Pons (tissue), 1 donor: ENCODE measurements at regions not wholly inside any gene's neighbourhood (a gene's known extent, or its start where the extent isn't known, plus 50 kb on each side); places are given as distances from the start of the nearest gene placed in this dataset.
"Not testable (repeated sequence)": the region's sequence is repeated elsewhere in the genome, so short reads cannot be mapped to it uniquely, and the experiment has no call there.

Source experiments
- DNase-seq: peaks from one replicate; pipeline ENCODE4 v3.0.0-alpha.2; 2016; ENCODE audit warnings: low spot score

GRCh38 chr4:101418466-101418865 lies 71.1 kb upstream of the PPP3CA start:
- no peak for DNase-seq

GRCh38 chr4:101418055-101418454 lies 70.7 kb upstream of the PPP3CA start:
- no peak for DNase-seq

GRCh38 chr4:101417046-101417445 lies 69.7 kb upstream of the PPP3CA start:
- DNase-seq: no peak

GRCh38 chr4:101415962-101416361 lies 68.6 kb upstream of the PPP3CA start:
- no peak for DNase-seq

- DNase-seq: no peak
Measured at GRCh38 chr4:101414496-101414895, 67.2 kb upstream of the PPP3CA start.

GRCh38 chr4:101411926-101412325 lies 64.6 kb upstream of the PPP3CA start:
- DNase-seq: no peak

- not testable (repeated sequence) for DNase-seq
Measured at GRCh38 chr4:101411281-101411910, 64.1 kb upstream of the PPP3CA start.

GRCh38 chr4:101400096-101400495 lies 52.8 kb upstream of the PPP3CA start:
- DNase-seq: no peak

GRCh38 chr4:101398807-101399206 lies 51.5 kb upstream of the PPP3CA start:
- DNase-seq: no peak
